ENCODE measurements at regions not wholly inside any gene's neighbourhood (a gene's known extent, or its start where the extent isn't known, plus 50 kb on each side); places are given as distances from the start of the nearest gene placed in this dataset.

DNA sequence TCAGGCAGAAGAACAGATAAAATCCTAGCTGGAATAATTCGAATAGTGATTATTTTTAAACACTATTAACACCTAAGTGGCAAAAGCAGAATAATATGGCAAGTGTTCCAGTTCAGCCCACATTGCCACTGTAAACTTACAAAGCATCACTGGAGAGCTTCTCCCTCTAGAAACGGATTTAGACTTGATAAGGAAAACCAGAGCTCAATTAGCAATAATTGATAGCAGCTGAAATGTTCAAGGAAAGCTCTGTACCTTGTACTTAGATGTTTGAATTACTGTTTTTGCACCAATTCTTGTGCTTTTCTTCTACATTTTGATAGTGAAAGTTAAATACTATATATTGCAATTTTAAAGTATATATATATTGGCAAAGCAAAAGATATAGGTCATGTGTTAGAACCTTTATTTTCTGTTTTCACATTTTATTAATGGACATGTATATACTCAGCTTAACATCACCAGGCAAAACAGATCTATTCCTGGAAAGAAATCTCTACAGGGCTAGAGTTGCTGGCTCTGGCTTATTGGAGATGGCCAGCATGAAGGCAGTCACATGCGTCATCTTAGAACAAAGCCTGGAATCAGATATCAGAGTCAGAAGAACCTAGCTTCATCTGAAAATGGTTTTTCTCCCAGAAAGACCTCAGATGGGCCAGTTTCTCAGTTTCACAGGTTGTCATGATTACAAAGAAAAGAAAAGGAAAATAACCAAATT, 149.1 kb upstream of the CTAGE1 start:
- 63 to 69% methylated on average over 3 of the region's 3 CpGs for WGBS, 2 donors
- DNase-seq = no peak
- TF ChIP-seq, protein P1, sequence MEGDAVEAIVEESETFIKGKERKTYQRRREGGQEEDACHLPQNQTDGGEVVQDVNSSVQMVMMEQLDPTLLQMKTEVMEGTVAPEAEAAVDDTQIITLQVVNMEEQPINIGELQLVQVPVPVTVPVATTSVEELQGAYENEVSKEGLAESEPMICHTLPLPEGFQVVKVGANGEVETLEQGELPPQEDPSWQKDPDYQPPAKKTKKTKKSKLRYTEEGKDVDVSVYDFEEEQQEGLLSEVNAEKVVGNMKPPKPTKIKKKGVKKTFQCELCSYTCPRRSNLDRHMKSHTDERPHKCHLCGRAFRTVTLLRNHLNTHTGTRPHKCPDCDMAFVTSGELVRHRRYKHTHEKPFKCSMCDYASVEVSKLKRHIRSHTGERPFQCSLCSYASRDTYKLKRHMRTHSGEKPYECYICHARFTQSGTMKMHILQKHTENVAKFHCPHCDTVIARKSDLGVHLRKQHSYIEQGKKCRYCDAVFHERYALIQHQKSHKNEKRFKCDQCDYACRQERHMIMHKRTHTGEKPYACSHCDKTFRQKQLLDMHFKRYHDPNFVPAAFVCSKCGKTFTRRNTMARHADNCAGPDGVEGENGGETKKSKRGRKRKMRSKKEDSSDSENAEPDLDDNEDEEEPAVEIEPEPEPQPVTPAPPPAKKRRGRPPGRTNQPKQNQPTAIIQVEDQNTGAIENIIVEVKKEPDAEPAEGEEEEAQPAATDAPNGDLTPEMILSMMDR (IDR thresholded peaks at IDR 0.05) = no peak
- TF ChIP-seq POLR2A (IDR thresholded peaks at IDR 0.05) = no peak
- intact Hi-C loops (cut with DNase I) = loop anchor here (10.0 kb wide), 1 partner anchor 672 kb away; no protein-coding TSS in a partner anchor
- Histone ChIP-seq H3K27me3 (peaks cover 0 to 62% (median 0%) of the 10 kb centered on the region in 4 donors), H3K4me3 (no peak overlapping the region), H3K4me1 (peaks cover 0 to 3% (median 0%) of the 10 kb centered on the region in 3 donors), H3K9me3 (no peaks in the 10 kb centered on the region), H3K27ac (no peak overlapping the region), H3K36me3 (no peaks in the 10 kb centered on the region)

DNA sequence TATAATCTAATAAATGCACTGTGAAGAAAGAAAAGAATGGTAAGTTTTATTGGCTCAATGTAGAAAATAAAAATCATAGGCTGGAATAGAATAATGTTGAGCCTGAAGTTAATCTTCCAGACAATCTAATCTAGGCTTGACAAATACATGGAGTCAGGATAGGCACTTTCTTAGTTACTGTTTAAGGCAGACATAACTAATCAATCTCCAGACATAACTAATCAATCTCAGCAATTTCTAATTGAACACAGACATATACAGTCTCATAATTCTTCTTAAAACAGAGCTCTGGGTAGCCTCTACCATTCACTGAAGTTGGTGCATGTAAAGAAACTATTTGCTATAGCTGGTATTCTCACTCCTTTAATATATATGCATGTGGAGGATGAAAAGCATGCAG, 150.1 kb upstream of the CTAGE1 start:
- TF ChIP-seq, protein P1 (IDR thresholded peaks at IDR 0.05) = no peak
- TF ChIP-seq POLR2A (IDR thresholded peaks at IDR 0.05) = no peak
- Histone ChIP-seq H3K4me3 (no peak overlapping the region), H3K27me3 (peaks cover 0 to 52% (median 0%) of the 10 kb centered on the region in 4 donors), H3K36me3 (no peaks in the 10 kb centered on the region), H3K4me1 (peaks cover 0 to 3% (median 0%) of the 10 kb centered on the region in 3 donors), H3K27ac (no peak overlapping the region), H3K9me3 (no peaks in the 10 kb centered on the region)
- DNase-seq = no peak
- intact Hi-C loops (cut with DNase I) = loop anchor here (10.0 kb wide), 1 partner anchor 673 kb away; no protein-coding TSS in a partner anchor

DNA sequence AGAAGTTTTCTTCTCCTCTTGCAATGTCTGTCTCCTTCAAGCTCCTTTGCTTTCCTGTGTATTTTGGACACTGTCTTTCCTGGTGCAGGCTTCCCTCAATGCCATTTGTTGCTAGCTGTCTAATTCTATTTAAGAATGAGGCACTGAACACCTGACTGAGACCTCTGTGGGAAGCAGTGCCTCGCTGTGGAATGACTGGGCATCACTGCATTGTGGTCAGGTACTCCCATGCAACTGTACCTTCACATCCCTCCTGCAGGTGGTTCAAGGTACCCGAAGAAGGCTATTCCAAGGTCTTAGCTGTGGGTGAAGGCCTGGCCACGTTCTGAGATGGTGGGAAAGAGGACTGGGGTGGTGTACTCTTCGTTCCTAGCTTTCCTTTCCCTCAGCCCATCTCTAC, 152.8 kb upstream of the CTAGE1 start:
- 62 to 72% methylated on average over 3 to 4 of the region's 4 CpGs for WGBS, 2 donors

DNA sequence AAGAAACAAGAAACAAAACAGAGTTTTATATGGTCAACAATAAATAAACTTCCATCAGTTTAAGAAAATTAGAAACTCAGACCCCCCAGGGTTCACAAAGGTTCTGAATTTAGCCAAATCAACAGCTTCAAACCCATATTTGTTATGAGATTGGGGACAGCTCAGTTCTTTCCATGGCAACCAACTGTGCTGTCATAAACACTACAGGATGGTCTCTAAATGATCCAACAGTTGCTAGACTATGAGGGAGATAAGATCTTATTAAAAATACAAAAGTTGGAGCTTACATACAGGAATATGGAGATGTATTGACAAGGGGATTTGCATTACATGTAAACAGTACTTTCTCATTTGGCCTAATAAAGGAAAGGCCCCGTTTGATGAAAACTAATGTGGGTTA, 154.6 kb upstream of the CTAGE1 start:
- DNase-seq = no peak
- H3K4me3 ChIP-seq = no peak overlapping the region
- no peaks in the 10 kb centered on the region for H3K36me3 ChIP-seq
- no peak overlapping the region for H3K27ac ChIP-seq
- intact Hi-C loops (cut with DNase I) = loop anchor here (5.0 kb wide), 1 partner anchor 260 kb away; no protein-coding TSS in a partner anchor
- TF ChIP-seq POLR2A (IDR thresholded peaks at IDR 0.05) = no peak
- TF ChIP-seq, protein P1 (IDR thresholded peaks at IDR 0.05) = no peak
- H3K4me1 ChIP-seq = no peaks in the 10 kb centered on the region
- H3K27me3 ChIP-seq = peaks cover 0 to 17% (median 0%) of the 10 kb centered on the region in 4 donors
- no peaks in the 10 kb centered on the region for H3K9me3 ChIP-seq
- 58 to 67% methylated on average over 1 of the region's 1 CpG for WGBS, 2 donors

More for the DNA sequence above, 152.8 kb upstream of the CTAGE1 start:
- TF ChIP-seq, protein P1 (IDR thresholded peaks at IDR 0.05) = no peak
- no peak for TF ChIP-seq POLR2A (IDR thresholded peaks at IDR 0.05)
- no peak for DNase-seq
- Histone ChIP-seq H3K27me3 (peaks cover 0 to 34% (median 0%) of the 10 kb centered on the region in 4 donors), H3K27ac (no peak overlapping the region), H3K36me3 (no peaks in the 10 kb centered on the region), H3K9me3 (no peaks in the 10 kb centered on the region), H3K4me3 (no peak overlapping the region), H3K4me1 (no peaks in the 10 kb centered on the region)
- intact Hi-C loops (cut with DNase I) = loop anchor here (5.0 kb wide), 1 partner anchor 258 kb away; no protein-coding TSS in a partner anchor

DNA sequence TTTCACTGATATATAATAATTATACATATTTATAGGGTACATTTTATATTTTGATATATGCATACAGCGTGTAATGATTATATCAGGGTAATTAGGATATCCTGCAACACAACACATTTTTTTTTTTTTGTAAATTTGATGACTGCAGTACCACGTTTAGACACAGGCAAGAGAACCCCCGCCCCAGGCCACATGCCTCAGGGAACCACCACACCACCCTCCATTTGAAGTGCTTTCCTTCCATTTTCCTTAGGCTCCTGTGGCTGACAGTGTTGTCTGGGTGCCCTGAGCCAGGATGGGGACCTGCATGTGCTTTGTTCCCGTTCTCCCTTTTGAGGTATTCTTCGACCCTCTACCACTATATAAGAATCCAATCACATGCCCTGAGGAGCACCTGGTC, 161.6 kb upstream of the CTAGE1 start:
- peaks cover 0 to 5% (median 0%) of the 10 kb centered on the region in 4 donors for H3K27me3 ChIP-seq
- intact Hi-C loops (cut with DNase I) = no loop called here
- H3K9me3 ChIP-seq = no peaks in the 10 kb centered on the region
- no peak for DNase-seq
- H3K27ac ChIP-seq = no peak overlapping the region
- no peaks in the 10 kb centered on the region for H3K4me1 ChIP-seq
- H3K36me3 ChIP-seq = no peaks in the 10 kb centered on the region
- H3K4me3 ChIP-seq = no peak overlapping the region
- WGBS, 2 donors = 63 to 88% methylated on average over 5 of the region's 5 CpGs
- no peak for TF ChIP-seq POLR2A (IDR thresholded peaks at IDR 0.05)
- TF ChIP-seq, protein P1 (IDR thresholded peaks at IDR 0.05) = no peak

Measured in esophagus squamous epithelium (tissue), 5 donors.